Loucy (cell line): ENCODE measurements at regions not wholly inside any gene's neighbourhood (a gene's known extent, or its start where the extent isn't known, plus 50 kb on each side); places are given as distances from the start of the nearest gene placed in this dataset.

Experiments
- H2AFZ ChIP-seq: fragments of 200-600 bp; sonication (generic); 2 replicates; pipeline ENCODE4 v1.6.0; 2016; ENCODE audit warnings: antibody characterized with exemption, mild to moderate bottlenecking, low read length, moderate library complexity
- H3F3A ChIP-seq: fragments of 200-600 bp; 2 replicates; pipeline ENCODE4 v1.6.0; 2016; ENCODE audit warnings: antibody characterized with exemption, low read depth, mild to moderate bottlenecking
- H3K27me3 ChIP-seq: fragments of 200-600 bp; sonication (generic); 2 replicates; pipeline ENCODE4 v1.6.1; 2014; ENCODE audit warnings: low read length, mild to moderate bottlenecking; ENCODE audit not compliant: insufficient read depth, poor library complexity, severe bottlenecking
- H3K36me3 ChIP-seq: fragments of 200-600 bp; sonication (generic); 2 replicates; pipeline ENCODE4 v1.6.1; 2016; ENCODE audit warnings: low read length; ENCODE audit not compliant: insufficient read depth
- H3K4me1 ChIP-seq: fragments of 200-600 bp; sonication (generic); 2 replicates; pipeline ENCODE4 v1.5.1; 2014; ENCODE audit warnings: low read length, mild to moderate bottlenecking; ENCODE audit not compliant: insufficient read depth, poor library complexity, severe bottlenecking
- H3K4me2 ChIP-seq: fragments of 200-600 bp; sonication (generic); 2 replicates; pipeline ENCODE4 v1.6.0; 2014; ENCODE audit warnings: antibody characterized with exemption, low read length, low read depth, mild to moderate bottlenecking; ENCODE audit not compliant: poor library complexity, severe bottlenecking
- H3K4me3 ChIP-seq: fragments of 200-600 bp; sonication (generic); 2 replicates; pipeline ENCODE4 v1.5.1; 2014; ENCODE audit warnings: low read length, mild to moderate bottlenecking, mixed read lengths; ENCODE audit not compliant: poor library complexity, severe bottlenecking
- H3K79me2 ChIP-seq: fragments of 200-600 bp; sonication (generic); 2 replicates; pipeline ENCODE4 v1.6.1; 2014; ENCODE audit warnings: low read length; ENCODE audit not compliant: insufficient read depth
- H3K9ac ChIP-seq: fragments of 200-600 bp; sonication (generic); 2 replicates; pipeline ENCODE4 v1.6.0; 2014; ENCODE audit warnings: mild to moderate bottlenecking, low read depth, low read length, moderate library complexity; ENCODE audit not compliant: poor library complexity, severe bottlenecking
- H3K9me2 ChIP-seq: fragments of 200-600 bp; sonication (generic); replicated peaks from 2 replicates; pipeline ENCODE4 v1.6.1; 2016; ENCODE audit warnings: low read depth, low read length, mixed read lengths
- H3K9me3 ChIP-seq: fragments of 200-600 bp; sonication (generic); 2 replicates; pipeline ENCODE4 v1.6.1; 2014; ENCODE audit warnings: mild to moderate bottlenecking, antibody characterized with exemption, low read length, low read depth; ENCODE audit not compliant: insufficient read depth
- H4K20me1 ChIP-seq: fragments of 200-600 bp; sonication (generic); 2 replicates; pipeline ENCODE4 v1.6.0; 2014; ENCODE audit warnings: antibody characterized with exemption, low read length, mild to moderate bottlenecking; ENCODE audit not compliant: insufficient read depth, poor library complexity, severe bottlenecking
- EZH2phosphoT487 ChIP-seq: fragments of 200-600 bp; IDR thresholded peaks from 2 replicates; pipeline ENCODE4 v1.6.1; 2018; ENCODE audit warnings: antibody characterized with exemption, mild to moderate bottlenecking, moderate library complexity, borderline replicate concordance
- TF ChIP-seq, protein P1 (sequence below): fragments of 200-600 bp; sonication (generic); conservative IDR thresholded peaks from 2 replicates; pipeline ENCODE4 v1.5.1; 2014; ENCODE audit warnings: mild to moderate bottlenecking, antibody characterized with exemption, low read length

DNA sequence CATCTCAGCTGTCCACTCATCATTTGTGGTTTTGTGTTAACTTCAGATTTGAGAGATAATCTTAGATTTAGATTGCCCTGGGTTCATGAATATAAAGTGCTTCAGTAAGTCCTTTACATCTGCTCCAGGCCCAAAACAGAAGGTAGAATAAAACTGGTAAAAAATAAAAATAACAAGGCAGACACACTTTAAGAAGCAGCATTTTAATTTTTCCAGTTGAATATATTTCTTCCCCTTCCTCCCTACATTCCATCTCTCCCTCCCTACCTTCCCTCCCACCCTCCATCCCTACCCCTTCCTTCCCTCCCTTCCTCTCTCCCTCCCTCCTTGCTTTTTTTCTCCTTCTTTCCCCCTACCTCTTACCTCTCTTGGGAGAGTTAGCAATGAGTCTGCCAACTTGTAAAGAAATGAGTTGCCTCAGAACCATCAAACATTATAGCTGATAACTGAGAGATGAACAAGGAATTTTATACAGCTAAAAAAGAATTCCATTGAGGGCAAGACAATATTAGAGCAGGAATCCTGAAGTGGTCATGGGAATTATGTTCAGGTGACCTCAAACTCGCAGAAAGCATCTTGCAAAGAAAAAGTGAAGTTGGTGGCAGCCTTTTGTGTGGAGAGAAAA lies 145.0 kb upstream of the SOX4 start:
- no peaks in the 10 kb centered on the region for H3F3A ChIP-seq
- no peak for TF ChIP-seq EZH2phosphoT487
- TF ChIP-seq, protein P1, sequence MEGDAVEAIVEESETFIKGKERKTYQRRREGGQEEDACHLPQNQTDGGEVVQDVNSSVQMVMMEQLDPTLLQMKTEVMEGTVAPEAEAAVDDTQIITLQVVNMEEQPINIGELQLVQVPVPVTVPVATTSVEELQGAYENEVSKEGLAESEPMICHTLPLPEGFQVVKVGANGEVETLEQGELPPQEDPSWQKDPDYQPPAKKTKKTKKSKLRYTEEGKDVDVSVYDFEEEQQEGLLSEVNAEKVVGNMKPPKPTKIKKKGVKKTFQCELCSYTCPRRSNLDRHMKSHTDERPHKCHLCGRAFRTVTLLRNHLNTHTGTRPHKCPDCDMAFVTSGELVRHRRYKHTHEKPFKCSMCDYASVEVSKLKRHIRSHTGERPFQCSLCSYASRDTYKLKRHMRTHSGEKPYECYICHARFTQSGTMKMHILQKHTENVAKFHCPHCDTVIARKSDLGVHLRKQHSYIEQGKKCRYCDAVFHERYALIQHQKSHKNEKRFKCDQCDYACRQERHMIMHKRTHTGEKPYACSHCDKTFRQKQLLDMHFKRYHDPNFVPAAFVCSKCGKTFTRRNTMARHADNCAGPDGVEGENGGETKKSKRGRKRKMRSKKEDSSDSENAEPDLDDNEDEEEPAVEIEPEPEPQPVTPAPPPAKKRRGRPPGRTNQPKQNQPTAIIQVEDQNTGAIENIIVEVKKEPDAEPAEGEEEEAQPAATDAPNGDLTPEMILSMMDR, result no peak
- H2AFZ ChIP-seq, result no peak overlapping the region
- H3K9me2 ChIP-seq, result no peaks in the 10 kb centered on the region
- no peaks in the 10 kb centered on the region for H4K20me1 ChIP-seq
- H3K79me2 ChIP-seq, result no peaks in the 10 kb centered on the region
- H3K36me3 ChIP-seq, result no peaks in the 10 kb centered on the region
- no peaks in the 10 kb centered on the region for H3K27me3 ChIP-seq
- no peaks in the 10 kb centered on the region for H3K4me1 ChIP-seq
- no peak overlapping the region for H3K4me3 ChIP-seq
- no peak overlapping the region for H3K4me2 ChIP-seq
- no peak overlapping the region for H3K9ac ChIP-seq
- H3K9me3 ChIP-seq, result no peaks in the 10 kb centered on the region

DNA sequence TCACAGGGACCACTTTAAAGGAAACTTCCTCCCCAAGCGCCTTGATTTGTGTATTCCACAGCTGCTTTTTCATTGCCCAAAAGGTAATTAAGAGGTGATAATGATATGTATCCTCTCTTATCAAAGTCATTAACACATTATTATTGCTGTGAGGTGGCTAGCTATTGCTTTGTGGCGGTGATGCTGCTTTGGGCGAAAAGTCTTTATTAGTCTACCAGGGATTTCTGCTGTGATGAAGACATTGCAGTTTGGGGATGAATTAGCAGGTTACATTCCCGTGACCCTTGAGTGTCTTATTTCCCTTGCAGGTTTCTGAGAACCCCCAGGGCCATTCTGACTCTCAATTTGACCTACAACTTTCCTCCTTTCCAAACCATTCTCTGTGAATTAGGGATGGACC lies 143.4 kb upstream of the SOX4 start:
- no peaks in the 10 kb centered on the region for H3K27me3 ChIP-seq
- 0 out of 2 replicates have a peak overlapping the region, but pooled peaks have one; percentile 24 for H2AFZ ChIP-seq
- H3K36me3 ChIP-seq, result no peaks in the 10 kb centered on the region
- H3K9me2 ChIP-seq, result no peaks in the 10 kb centered on the region
- H3K4me1 ChIP-seq, result no peaks in the 10 kb centered on the region
- H4K20me1 ChIP-seq, result no peaks in the 10 kb centered on the region
- TF ChIP-seq, protein P1, result no peak
- no peak for TF ChIP-seq EZH2phosphoT487
- H3K9ac ChIP-seq, result no peak overlapping the region
- H3K9me3 ChIP-seq, result no peaks in the 10 kb centered on the region
- H3F3A ChIP-seq, result no peaks in the 10 kb centered on the region
- H3K4me2 ChIP-seq, result no peak overlapping the region
- no peak overlapping the region for H3K4me3 ChIP-seq
- H3K79me2 ChIP-seq, result no peaks in the 10 kb centered on the region

DNA sequence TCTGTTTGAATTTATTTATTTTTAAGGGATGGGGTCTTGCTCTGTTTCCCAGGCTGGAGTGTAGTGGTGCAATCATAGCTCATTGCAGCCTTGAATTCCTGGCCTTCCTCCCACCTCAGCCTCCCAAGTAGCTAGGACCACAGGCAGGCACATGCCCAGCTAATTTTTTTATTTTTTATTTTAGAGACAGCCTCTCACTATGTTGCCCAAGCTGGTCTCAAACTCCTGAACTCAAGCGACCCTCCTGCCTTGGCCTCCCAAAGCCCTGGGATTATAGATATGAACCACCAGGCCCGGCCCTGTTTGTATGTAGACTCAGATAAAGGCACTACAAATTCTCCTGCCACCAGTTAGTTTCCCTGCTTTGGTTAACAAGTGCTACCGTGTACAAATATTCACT lies 142.9 kb upstream of the SOX4 start:
- Histone ChIP-seq H3K4me1 (no peaks in the 10 kb centered on the region), H3K9me3 (no peaks in the 10 kb centered on the region), H3K79me2 (no peaks in the 10 kb centered on the region), H3K9me2 (no peaks in the 10 kb centered on the region), H2AFZ (no peak overlapping the region), H4K20me1 (no peaks in the 10 kb centered on the region), H3K36me3 (no peaks in the 10 kb centered on the region), H3K4me3 (no peak overlapping the region), H3K27me3 (no peaks in the 10 kb centered on the region), H3K9ac (no peak overlapping the region), H3F3A (no peaks in the 10 kb centered on the region), H3K4me2 (no peak overlapping the region)
- TF ChIP-seq, protein P1, result no peak
- no peak for TF ChIP-seq EZH2phosphoT487
